Activated CD8-positive, alpha-beta T cell treated with anti-CD3 and anti-CD28 coated beads for 36 hours (primary cell): ENCODE measurements at regions not wholly inside any gene's neighbourhood (a gene's known extent, or its start where the extent isn't known, plus 50 kb on each side); places are given as distances from the start of the nearest gene placed in this dataset.

Experiments used
- ATAC-seq: fragments of 200-7000 bp; cut with Tn5 transposase; one replicate; pipeline ENCODE4 v1.10.0; 2021; ENCODE audit warnings: mild to moderate bottlenecking, moderate library complexity
- CTCF ChIA-PET: fragments of 350-600 bp; sonication (Branson Sonifier 250); formaldehyde crosslinking; loops from one replicate; lab custom pipeline; 2021; ENCODE audit warnings: antibody characterized with exemption; lab: Charles Lee
- POLR2A ChIA-PET: fragments of 350-600 bp; sonication (Branson Sonifier 250); formaldehyde crosslinking; loops from one replicate; lab custom pipeline; 2021; ENCODE audit warnings: antibody characterized with exemption; lab: Charles Lee
- DNase-seq: peaks from one replicate; pipeline ENCODE4 v3.0.0-alpha.2; 2020
- H3K27ac Mint-ChIP-seq: one replicate; pipeline ENCODE4 v1.8.0; 2021; ENCODE audit warnings: mild to moderate bottlenecking, mixed read lengths
- H3K27me3 Mint-ChIP-seq: one replicate; pipeline ENCODE4 v1.8.0; 2021; ENCODE audit warnings: mixed read lengths
- H3K36me3 Mint-ChIP-seq: one replicate; pipeline ENCODE4 v1.8.0; 2021; ENCODE audit warnings: low read depth, mixed read lengths
- H3K4me1 Mint-ChIP-seq: one replicate; pipeline ENCODE4 v1.8.0; 2021; ENCODE audit warnings: low read depth, mixed read lengths
- H3K4me3 Mint-ChIP-seq: one replicate; pipeline ENCODE4 v1.8.0; 2021; ENCODE audit warnings: mild to moderate bottlenecking, moderate library complexity, mixed read lengths
- H3K9me3 Mint-ChIP-seq: one replicate; pipeline ENCODE4 v1.8.0; 2021; ENCODE audit warnings: mixed read lengths
- intact Hi-C: fragments of 100-400 bp; cut with micrococcal nuclease; formaldehyde crosslinking; loops from one replicate; pipeline ENCODE4 v1.10.0; 2022
- TF ChIP-seq, protein P1 (sequence below): fragments of 200-600 bp; IDR thresholded peaks from one replicate; pipeline ENCODE4 v1.8.0; 2022; ENCODE audit warnings: antibody characterized with exemption, mild to moderate bottlenecking

DNA sequence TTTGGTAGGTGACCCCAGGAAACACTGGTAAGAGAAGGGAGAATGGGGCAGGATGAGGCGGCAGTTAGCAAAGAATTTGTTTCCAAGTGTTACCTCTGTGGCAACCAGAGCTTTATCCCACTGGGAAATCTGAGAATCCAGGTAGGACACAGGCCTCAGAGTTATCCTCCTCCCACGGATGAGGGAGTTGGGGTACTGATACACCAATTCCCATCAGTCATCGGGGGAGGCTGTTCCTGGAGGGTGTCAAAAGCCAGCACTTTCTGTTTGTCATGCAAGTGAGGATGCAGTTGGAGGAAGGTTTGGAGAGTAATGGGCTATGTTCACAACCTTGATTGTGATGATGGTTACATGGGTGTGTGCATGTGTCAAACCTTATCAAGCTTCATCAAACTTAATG, 221.2 kb upstream of the SFSWAP start:
- intact Hi-C loops: no loop called here
- TF ChIP-seq, protein P1, sequence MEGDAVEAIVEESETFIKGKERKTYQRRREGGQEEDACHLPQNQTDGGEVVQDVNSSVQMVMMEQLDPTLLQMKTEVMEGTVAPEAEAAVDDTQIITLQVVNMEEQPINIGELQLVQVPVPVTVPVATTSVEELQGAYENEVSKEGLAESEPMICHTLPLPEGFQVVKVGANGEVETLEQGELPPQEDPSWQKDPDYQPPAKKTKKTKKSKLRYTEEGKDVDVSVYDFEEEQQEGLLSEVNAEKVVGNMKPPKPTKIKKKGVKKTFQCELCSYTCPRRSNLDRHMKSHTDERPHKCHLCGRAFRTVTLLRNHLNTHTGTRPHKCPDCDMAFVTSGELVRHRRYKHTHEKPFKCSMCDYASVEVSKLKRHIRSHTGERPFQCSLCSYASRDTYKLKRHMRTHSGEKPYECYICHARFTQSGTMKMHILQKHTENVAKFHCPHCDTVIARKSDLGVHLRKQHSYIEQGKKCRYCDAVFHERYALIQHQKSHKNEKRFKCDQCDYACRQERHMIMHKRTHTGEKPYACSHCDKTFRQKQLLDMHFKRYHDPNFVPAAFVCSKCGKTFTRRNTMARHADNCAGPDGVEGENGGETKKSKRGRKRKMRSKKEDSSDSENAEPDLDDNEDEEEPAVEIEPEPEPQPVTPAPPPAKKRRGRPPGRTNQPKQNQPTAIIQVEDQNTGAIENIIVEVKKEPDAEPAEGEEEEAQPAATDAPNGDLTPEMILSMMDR: no peak
- Mint-ChIP-seq H3K4me3 (no peak overlapping the region), H3K36me3 (no peaks in the 10 kb centered on the region), H3K9me3 (no peaks in the 10 kb centered on the region), H3K27me3 (no peaks in the 10 kb centered on the region), H3K27ac (no peak overlapping the region), H3K4me1 (peaks cover 3% of the 10 kb centered on the region)
- ATAC-seq (no peak), DNase-seq (no peak)
- ChIA-PET POLR2A (no interaction called here), CTCF (no interaction called here)

DNA sequence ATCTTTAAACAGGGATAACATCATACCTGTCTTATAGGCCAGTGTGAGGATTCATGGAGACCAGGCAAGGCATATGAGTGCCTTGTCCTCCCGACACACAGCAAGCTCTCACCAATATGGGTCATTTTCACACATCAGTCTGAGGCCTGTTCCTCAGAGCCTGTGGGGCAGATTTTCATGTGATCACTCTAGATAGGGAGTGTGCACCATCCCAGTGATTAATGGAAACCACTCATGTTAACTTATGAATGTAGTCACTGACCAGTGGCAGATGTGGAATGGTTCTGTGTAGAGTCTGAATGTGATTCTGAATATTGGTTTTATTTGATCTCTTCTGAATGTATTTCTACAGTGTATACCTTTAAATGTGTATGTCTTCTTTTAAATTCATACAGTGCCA, 219.7 kb upstream of the SFSWAP start:
- no peak overlapping the region for H3K27ac Mint-ChIP-seq
- ChIA-PET CTCF (no interaction called here), POLR2A (no interaction called here)
- H3K36me3 Mint-ChIP-seq: no peaks in the 10 kb centered on the region
- TF ChIP-seq, protein P1: no peak
- no peaks in the 10 kb centered on the region for H3K27me3 Mint-ChIP-seq
- DNase-seq (no peak), ATAC-seq (no peak)
- H3K4me1 Mint-ChIP-seq: peaks cover 3% of the 10 kb centered on the region
- no peaks in the 10 kb centered on the region for H3K9me3 Mint-ChIP-seq
- intact Hi-C loops: no loop called here
- no peak overlapping the region for H3K4me3 Mint-ChIP-seq

DNA sequence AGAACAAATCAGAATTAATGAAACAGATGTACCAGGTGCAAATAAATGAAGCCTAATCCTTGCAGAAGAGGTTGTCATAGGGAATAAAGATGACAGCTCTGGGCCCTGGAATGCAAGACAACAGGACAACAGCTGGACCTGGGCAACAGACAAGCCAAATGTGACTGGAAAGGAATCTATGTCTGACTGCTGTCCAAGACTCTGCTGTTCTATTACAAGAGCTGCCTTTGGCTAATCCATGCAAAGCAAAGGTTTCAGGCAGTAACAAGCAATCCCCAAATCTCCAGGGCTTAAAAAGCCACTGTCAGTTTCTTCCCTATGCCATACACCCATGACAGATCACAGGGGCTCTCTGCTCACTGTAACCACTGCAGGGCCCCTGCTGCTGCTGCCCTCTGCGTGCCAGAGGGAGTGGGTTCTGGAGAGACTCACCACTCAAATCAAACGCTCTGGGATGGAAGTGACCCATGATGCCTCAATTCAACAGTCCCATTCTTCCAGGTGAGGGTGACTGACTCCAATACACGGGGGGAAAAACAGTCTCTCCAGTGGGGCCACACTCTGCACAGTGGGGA, 218.9 kb upstream of the SFSWAP start:
- no peak for DNase-seq
- H3K36me3 Mint-ChIP-seq: no peaks in the 10 kb centered on the region
- intact Hi-C loops: no loop called here
- ChIA-PET POLR2A (no interaction called here), CTCF (no interaction called here)
- TF ChIP-seq, protein P1: no peak
- H3K9me3 Mint-ChIP-seq: no peaks in the 10 kb centered on the region
- peaks cover 3% of the 10 kb centered on the region for H3K4me1 Mint-ChIP-seq
- no peak overlapping the region for H3K27ac Mint-ChIP-seq
- H3K27me3 Mint-ChIP-seq: no peaks in the 10 kb centered on the region
- no peak for ATAC-seq
- H3K4me3 Mint-ChIP-seq: no peak overlapping the region

DNA sequence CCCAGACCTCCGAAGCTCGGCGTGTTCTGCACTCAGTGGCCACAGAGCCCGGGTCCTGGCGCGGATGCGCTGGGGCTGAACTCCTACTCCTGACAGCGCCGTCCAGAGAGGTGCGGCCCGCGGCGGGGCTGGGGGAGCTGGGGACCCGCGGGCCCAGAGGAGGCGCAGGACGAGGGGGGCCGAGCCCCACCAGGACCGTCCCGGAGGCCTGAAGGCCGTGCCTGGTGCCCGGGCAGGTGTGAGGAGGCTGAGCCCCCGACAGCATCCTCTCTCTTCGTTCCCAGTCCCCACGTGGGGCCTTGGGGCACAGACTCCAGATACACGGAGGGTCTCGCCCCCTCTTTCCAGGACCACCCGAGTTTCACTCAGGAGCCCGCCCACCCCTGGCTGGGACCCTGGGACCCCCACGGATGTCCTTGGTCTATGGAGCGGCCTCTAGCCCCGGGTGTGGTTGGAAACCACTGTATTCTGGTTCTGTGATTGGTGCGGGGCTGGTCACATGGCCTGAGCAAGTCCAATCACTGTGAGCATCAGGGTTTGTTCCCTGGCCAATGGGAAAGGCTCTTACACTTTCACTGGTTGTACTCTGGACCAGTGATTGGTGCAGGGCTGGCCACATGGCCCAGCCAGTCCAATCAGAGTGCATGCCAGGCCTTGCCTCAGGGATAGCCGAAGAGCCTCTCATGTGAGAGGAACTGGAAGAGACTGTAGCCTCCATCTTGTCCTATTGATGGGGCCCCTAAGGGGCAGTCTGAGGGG, 217.6 kb upstream of the SFSWAP start:
- ChIA-PET CTCF (no interaction called here), POLR2A (no interaction called here)
- H3K27me3 Mint-ChIP-seq: no peaks in the 10 kb centered on the region
- H3K4me1 Mint-ChIP-seq: no peaks in the 10 kb centered on the region
- H3K4me3 Mint-ChIP-seq: no peak overlapping the region
- no peak overlapping the region for H3K27ac Mint-ChIP-seq
- DNase-seq (no peak), ATAC-seq (no peak)
- TF ChIP-seq, protein P1: no peak
- intact Hi-C loops: no loop called here
- H3K36me3 Mint-ChIP-seq: no peaks in the 10 kb centered on the region
- no peaks in the 10 kb centered on the region for H3K9me3 Mint-ChIP-seq

GRCh38 chr12:131494216-131494615, 216.7 kb upstream of the SFSWAP start:
- no peak overlapping the region for H3K4me3 Mint-ChIP-seq
- peaks cover under 1% of the 10 kb centered on the region for H3K4me1 Mint-ChIP-seq
- TF ChIP-seq, protein P1: no peak
- DNase-seq (no peak), ATAC-seq (no peak)
- ChIA-PET CTCF (no interaction called here), POLR2A (no interaction called here)
- H3K27ac Mint-ChIP-seq: no peak overlapping the region
- H3K27me3 Mint-ChIP-seq: no peaks in the 10 kb centered on the region
- H3K9me3 Mint-ChIP-seq: no peaks in the 10 kb centered on the region
- no peaks in the 10 kb centered on the region for H3K36me3 Mint-ChIP-seq
- intact Hi-C loops: no loop called here
